A549 (cell line): ENCODE measurements at regions not wholly inside any gene's neighbourhood (a gene's known extent, or its start where the extent isn't known, plus 50 kb on each side); places are given as distances from the start of the nearest gene placed in this dataset.

Source experiments
- ATAC-seq, 2 experiments: fragments of 200-7000 bp in 1 of 2; fragments of >200 bp in 1 of 2; cut with Nextera tagmentation in 1 of 2; cut with Tn5 transposase in 1 of 2; 3 replicates each; pipeline versions ENCODE4 v1.8.0 to v1.9.1; 2018 to 2020; ENCODE audit warnings: mild to moderate bottlenecking in 1 of 2, moderate library complexity in 1 of 2
- CTCF ChIA-PET: fragments of 300-600 bp; sonication (Branson Sonifier 250); formaldehyde crosslinking; extraction: SDS; loops from one replicate; lab custom pipeline; 2021; ENCODE audit warnings: antibody characterized with exemption, inconsistent platforms; lab: Yijun Ruan, JAX
- POLR2A ChIA-PET: fragments of 350-600 bp; formaldehyde crosslinking; extraction: SDS; loops from one replicate; lab custom pipeline; 2021; ENCODE audit warnings: antibody characterized with exemption, inconsistent platforms; lab: Yijun Ruan, JAX
- DNase-seq, 2 experiments: peaks; one replicate each; pipeline versions ENCODE4 v3.0.0 to v3.0.0-alpha.2; 2011 to 2016; ENCODE audit warnings: low read depth in 1 of 2, low spot score in 1 of 2
- FAIRE-seq: peaks from 2 replicates; lab custom pipeline; 2011; peaks lifted over from hg19 to GRCh38; lab: Jason Lieb, UNC
- H3K27ac ChIP-seq, 2 experiments: fragments of >200 bp; sonication (Bioruptor Twin); formaldehyde crosslinking; 3 replicates each; pipeline ENCODE4 v1.5.1; 2016 to 2017
- H3K4me1 ChIP-seq: fragments of >200 bp; sonication (Bioruptor Twin); formaldehyde crosslinking; 3 replicates; pipeline ENCODE4 v1.6.1; 2016
- H3K4me2 ChIP-seq: fragments of >200 bp; sonication (Bioruptor Twin); formaldehyde crosslinking; 3 replicates; pipeline ENCODE4 v1.6.1; 2016
- H3K4me3 ChIP-seq: fragments of >200 bp; sonication (Bioruptor Twin); formaldehyde crosslinking; 3 replicates; pipeline ENCODE4 v1.5.1; 2016
- H3K9me3 ChIP-seq: fragments of >200 bp; sonication (Bioruptor Twin); formaldehyde crosslinking; 3 replicates; pipeline ENCODE4 v1.6.1; 2016
- CBX8 ChIP-seq: fragments of 200-600 bp; sonication (generic); IDR thresholded peaks from 2 replicates; pipeline ENCODE4 v1.6.1; 2016
- CHD2 ChIP-seq: fragments of 150-350 bp; IDR thresholded peaks from 2 replicates; pipeline ENCODE4 v1.6.1; 2014; ENCODE audit warnings: low read length; ENCODE audit not compliant: partially characterized antibody
- CHD4 ChIP-seq: fragments of 200-600 bp; sonication (generic); IDR thresholded peaks from 2 replicates; pipeline ENCODE4 v1.6.1; 2016; ENCODE audit warnings: antibody characterized with exemption, mild to moderate bottlenecking, borderline replicate concordance
- ESRRA ChIP-seq: fragments of 150-350 bp; IDR thresholded peaks from 2 replicates; pipeline ENCODE4 v1.6.1; 2014; ENCODE audit warnings: mild to moderate bottlenecking, low read length, borderline replicate concordance
- FOSL2 ChIP-seq, 2 experiments: fragments of 450-650 bp in 1 of 2; fragments of >200 bp in 1 of 2; sonication (Bioruptor Twin) in 1 of 2; formaldehyde crosslinking; IDR thresholded peaks; 2 replicates each; pipeline versions ENCODE4 v1.5.0 to v1.6.1; 2016 to 2020; ENCODE audit warnings: mild to moderate bottlenecking in 1 of 2, moderate library complexity in 1 of 2
- HDAC2 ChIP-seq: fragments of 200-600 bp; sonication (generic); IDR thresholded peaks from 2 replicates; pipeline ENCODE4 v1.6.1; 2016
- HEYL ChIP-seq: fragments of 250-450 bp; sonication (Bioruptor Pico); IDR thresholded peaks from 2 replicates; pipeline ENCODE4 v1.8.0; 2021; ENCODE audit warnings: mild to moderate bottlenecking, moderate library complexity
- JUNB ChIP-seq: fragments of >200 bp; sonication (Bioruptor Twin); formaldehyde crosslinking; IDR thresholded peaks from 2 replicates; pipeline ENCODE4 v1.6.1; 2016
- KDM1A ChIP-seq: fragments of 200-600 bp; sonication (generic); IDR thresholded peaks from 2 replicates; pipeline ENCODE4 v1.6.1; 2016; ENCODE audit warnings: low read depth, mild to moderate bottlenecking
- MAZ ChIP-seq: fragments of 150-350 bp; IDR thresholded peaks from 2 replicates; pipeline ENCODE4 v1.6.1; 2014; ENCODE audit warnings: antibody characterized with exemption, low read depth, low read length, borderline replicate concordance
- MYC ChIP-seq: IDR thresholded peaks from 2 replicates; pipeline ENCODE4 v1.6.1; 2012; ENCODE audit warnings: mild to moderate bottlenecking, inconsistent platforms, low read length, improper control_type of control experiment, borderline replicate concordance
- RARB ChIP-seq: fragments of 250-450 bp; sonication (Bioruptor Pico); IDR thresholded peaks from 2 replicates; pipeline ENCODE4 v1.8.0; 2021; ENCODE audit warnings: mild to moderate bottlenecking, moderate library complexity
- RCOR1 ChIP-seq: fragments of 150-350 bp; IDR thresholded peaks from 2 replicates; pipeline ENCODE4 v1.6.1; 2014; ENCODE audit warnings: antibody characterized with exemption, low read length, low read depth
- SMC3 ChIP-seq: fragments of >200 bp; sonication (Bioruptor Twin); formaldehyde crosslinking; IDR thresholded peaks from 3 replicates; pipeline ENCODE4 v1.6.1; 2018; ENCODE audit warnings: inconsistent platforms
- ZFP36 ChIP-seq: fragments of 450-650 bp; IDR thresholded peaks from 2 replicates; pipeline ENCODE4 v1.6.1; 2014; ENCODE audit warnings: borderline replicate concordance; ENCODE audit not compliant: partially characterized antibody
- ZNF302 ChIP-seq: fragments of 250-450 bp; sonication (Bioruptor Pico); IDR thresholded peaks from 2 replicates; pipeline ENCODE4 v1.9.0; 2021; ENCODE audit warnings: inconsistent platforms, mild to moderate bottlenecking, moderate library complexity
- WGBS: methylation state at CpG from one replicate; pipeline ENCODE4 v1.1.6; 2017; ENCODE audit errors: missing lambda C conversion rate; 5-methylcytosine and 5-hydroxymethylcytosine counted together
- TF ChIP-seq, protein P1 (sequence below): fragments of 250-450 bp; sonication (Bioruptor Pico); IDR thresholded peaks from 2 replicates; pipeline ENCODE4 v1.5.0; 2021; ENCODE audit warnings: mild to moderate bottlenecking, moderate library complexity, borderline replicate concordance
- TF ChIP-seq, protein P2 (sequence below): fragments of >200 bp; sonication (Bioruptor Twin); formaldehyde crosslinking; IDR thresholded peaks from 3 replicates; pipeline ENCODE4 v1.6.1; 2016
- TF ChIP-seq, protein P3 (sequence below): fragments of 200-600 bp; sonication (generic); IDR thresholded peaks from 2 replicates; pipeline ENCODE4 v1.6.1; 2016; ENCODE audit warnings: antibody characterized with exemption, mild to moderate bottlenecking, moderate library complexity
- TF ChIP-seq, protein P4 (sequence below): IDR thresholded peaks from 2 replicates; pipeline ENCODE4 v1.6.1; 2012
- TF ChIP-seq, protein P5 (sequence below): fragments of 450-650 bp; IDR thresholded peaks from 2 replicates; pipeline ENCODE4 v1.6.1; 2014; ENCODE audit warnings: antibody characterized with exemption

DNA sequence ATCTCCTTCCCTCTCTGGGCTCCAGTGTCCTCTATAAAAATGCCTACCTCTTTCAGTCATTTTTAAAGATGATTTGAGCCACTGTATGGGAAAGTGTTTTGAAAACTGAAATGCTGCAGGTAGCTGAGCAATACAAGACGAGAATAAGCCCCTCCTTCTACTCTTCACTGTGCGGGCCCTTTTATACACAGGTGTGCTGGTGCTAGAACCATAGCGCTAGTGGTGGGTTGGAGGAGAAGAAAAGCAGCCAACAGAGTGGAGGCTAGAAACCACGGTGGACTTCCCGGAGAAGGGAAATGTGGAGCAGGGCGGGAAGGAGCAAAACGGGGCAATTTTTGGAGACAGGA, 58.2 kb upstream of the DLX4 start (continued):
- no peak for TF ChIP-seq FOSL2 (IDR thresholded peaks at IDR 0.05)
- TF ChIP-seq FOSL2 (CRISPR knock-in tag; IDR thresholded peaks at IDR 0.05) = no peak
- TF ChIP-seq, all 56 proteins: peak for 0

DNA sequence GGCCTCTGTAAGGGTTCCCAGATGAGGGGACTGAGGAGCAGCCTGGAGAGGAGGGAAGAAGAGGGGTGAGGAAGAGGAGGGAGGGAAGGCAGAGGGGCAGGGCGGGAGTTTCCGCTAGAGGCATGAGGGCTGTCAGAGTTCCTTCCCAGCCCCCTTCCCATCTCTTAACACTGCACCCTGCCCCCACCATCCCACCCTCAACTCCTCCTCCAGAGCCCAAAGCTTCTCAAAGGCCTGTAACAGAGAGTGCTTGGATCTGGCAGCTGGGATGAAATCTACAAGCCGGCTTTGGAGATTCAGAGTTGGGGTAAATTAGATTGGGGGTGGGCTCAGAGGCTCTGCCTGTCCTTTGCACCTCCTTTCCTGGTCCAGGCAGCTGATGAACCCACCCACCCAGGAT, 57.3 kb upstream of the DLX4 start:
- no peak for ATAC-seq
- 89% methylated on average over 3 of the region's 3 CpGs for WGBS
- DNase-seq = no peak
- no peak overlapping the region for H3K4me2 ChIP-seq
- H3K4me3 ChIP-seq = no peak overlapping the region
- ChIA-PET CTCF (interaction anchor here (1.2 to 62.1 kb wide), 7 partner anchors 8 to 54 kb away, joined by 3 to 2613 read pairs (median 7); partner anchors contain the start of genes DLX3 and DLX4), POLR2A (no interaction called here)
- H3K4me1 ChIP-seq = peaks cover 20% of the 10 kb centered on the region
- no peak for FAIRE-seq
- H3K27ac ChIP-seq = no peak overlapping the region
- TF ChIP-seq, protein P1, sequence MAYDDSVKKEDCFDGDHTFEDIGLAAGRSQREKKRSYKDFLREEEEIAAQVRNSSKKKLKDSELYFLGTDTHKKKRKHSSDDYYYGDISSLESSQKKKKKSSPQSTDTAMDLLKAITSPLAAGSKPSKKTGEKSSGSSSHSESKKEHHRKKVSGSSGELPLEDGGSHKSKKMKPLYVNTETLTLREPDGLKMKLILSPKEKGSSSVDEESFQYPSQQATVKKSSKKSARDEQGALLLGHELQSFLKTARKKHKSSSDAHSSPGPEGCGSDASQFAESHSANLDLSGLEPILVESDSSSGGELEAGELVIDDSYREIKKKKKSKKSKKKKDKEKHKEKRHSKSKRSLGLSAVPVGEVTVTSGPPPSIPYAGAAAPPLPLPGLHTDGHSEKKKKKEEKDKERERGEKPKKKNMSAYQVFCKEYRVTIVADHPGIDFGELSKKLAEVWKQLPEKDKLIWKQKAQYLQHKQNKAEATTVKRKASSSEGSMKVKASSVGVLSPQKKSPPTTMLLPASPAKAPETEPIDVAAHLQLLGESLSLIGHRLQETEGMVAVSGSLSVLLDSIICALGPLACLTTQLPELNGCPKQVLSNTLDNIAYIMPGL (CRISPR knock-in tag) = no peak
- TF ChIP-seq MAZ = no peak
- TF ChIP-seq RCOR1 = no peak
- no peak for TF ChIP-seq CHD2
- TF ChIP-seq, protein P2, sequence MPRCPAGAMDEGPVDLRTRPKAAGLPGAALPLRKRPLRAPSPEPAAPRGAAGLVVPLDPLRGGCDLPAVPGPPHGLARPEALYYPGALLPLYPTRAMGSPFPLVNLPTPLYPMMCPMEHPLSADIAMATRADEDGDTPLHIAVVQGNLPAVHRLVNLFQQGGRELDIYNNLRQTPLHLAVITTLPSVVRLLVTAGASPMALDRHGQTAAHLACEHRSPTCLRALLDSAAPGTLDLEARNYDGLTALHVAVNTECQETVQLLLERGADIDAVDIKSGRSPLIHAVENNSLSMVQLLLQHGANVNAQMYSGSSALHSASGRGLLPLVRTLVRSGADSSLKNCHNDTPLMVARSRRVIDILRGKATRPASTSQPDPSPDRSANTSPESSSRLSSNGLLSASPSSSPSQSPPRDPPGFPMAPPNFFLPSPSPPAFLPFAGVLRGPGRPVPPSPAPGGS = no peak
- TF ChIP-seq ZNF302 (CRISPR knock-in tag) = no peak
- no peak for TF ChIP-seq HEYL (CRISPR knock-in tag)
- no peak for TF ChIP-seq SMC3
- no peak for TF ChIP-seq ZFP36
- TF ChIP-seq HDAC2 = no peak
- TF ChIP-seq ESRRA = no peak
- TF ChIP-seq CHD4 = no peak
- no peak for TF ChIP-seq CBX8
- no peak for TF ChIP-seq RARB (CRISPR knock-in tag)
- TF ChIP-seq, protein P3, sequence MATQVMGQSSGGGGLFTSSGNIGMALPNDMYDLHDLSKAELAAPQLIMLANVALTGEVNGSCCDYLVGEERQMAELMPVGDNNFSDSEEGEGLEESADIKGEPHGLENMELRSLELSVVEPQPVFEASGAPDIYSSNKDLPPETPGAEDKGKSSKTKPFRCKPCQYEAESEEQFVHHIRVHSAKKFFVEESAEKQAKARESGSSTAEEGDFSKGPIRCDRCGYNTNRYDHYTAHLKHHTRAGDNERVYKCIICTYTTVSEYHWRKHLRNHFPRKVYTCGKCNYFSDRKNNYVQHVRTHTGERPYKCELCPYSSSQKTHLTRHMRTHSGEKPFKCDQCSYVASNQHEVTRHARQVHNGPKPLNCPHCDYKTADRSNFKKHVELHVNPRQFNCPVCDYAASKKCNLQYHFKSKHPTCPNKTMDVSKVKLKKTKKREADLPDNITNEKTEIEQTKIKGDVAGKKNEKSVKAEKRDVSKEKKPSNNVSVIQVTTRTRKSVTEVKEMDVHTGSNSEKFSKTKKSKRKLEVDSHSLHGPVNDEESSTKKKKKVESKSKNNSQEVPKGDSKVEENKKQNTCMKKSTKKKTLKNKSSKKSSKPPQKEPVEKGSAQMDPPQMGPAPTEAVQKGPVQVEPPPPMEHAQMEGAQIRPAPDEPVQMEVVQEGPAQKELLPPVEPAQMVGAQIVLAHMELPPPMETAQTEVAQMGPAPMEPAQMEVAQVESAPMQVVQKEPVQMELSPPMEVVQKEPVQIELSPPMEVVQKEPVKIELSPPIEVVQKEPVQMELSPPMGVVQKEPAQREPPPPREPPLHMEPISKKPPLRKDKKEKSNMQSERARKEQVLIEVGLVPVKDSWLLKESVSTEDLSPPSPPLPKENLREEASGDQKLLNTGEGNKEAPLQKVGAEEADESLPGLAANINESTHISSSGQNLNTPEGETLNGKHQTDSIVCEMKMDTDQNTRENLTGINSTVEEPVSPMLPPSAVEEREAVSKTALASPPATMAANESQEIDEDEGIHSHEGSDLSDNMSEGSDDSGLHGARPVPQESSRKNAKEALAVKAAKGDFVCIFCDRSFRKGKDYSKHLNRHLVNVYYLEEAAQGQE = no peak
- TF ChIP-seq JUNB = no peak
- TF ChIP-seq, protein P4, sequence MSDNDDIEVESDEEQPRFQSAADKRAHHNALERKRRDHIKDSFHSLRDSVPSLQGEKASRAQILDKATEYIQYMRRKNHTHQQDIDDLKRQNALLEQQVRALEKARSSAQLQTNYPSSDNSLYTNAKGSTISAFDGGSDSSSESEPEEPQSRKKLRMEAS = no peak
- no peak for TF ChIP-seq KDM1A
- TF ChIP-seq, protein P5, sequence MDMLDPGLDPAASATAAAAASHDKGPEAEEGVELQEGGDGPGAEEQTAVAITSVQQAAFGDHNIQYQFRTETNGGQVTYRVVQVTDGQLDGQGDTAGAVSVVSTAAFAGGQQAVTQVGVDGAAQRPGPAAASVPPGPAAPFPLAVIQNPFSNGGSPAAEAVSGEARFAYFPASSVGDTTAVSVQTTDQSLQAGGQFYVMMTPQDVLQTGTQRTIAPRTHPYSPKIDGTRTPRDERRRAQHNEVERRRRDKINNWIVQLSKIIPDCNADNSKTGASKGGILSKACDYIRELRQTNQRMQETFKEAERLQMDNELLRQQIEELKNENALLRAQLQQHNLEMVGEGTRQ = no peak
- TF ChIP-seq MYC = no peak
- no peaks in the 10 kb centered on the region for H3K9me3 ChIP-seq
